RWPE2 (cell line): ENCODE measurements at regions not wholly inside any gene's neighbourhood (a gene's known extent, or its start where the extent isn't known, plus 50 kb on each side); places are given as distances from the start of the nearest gene placed in this dataset.

Experiments used
- ATAC-seq: fragments of 200-7000 bp; cut with Tn5 transposase; 3 replicates; pipeline ENCODE4 v1.9.1; 2021; ENCODE audit warnings: low read depth
- DNase-seq: peaks from one replicate; pipeline ENCODE4 v3.0.0-alpha.2; 2020; ENCODE audit warnings: low spot score
- H3K27ac ChIP-seq: fragments of 450-650 bp; 2 replicates; pipeline ENCODE4 v1.5.1; 2017; ENCODE audit warnings: mild to moderate bottlenecking; ENCODE audit not compliant: poor library complexity, severe bottlenecking
- H3K27me3 ChIP-seq: fragments of 250-450 bp; sonication (Bioruptor Pico); 2 replicates; pipeline ENCODE4 v1.5.1; 2021; ENCODE audit warnings: mild to moderate bottlenecking, moderate library complexity; ENCODE audit not compliant: insufficient read depth, poor library complexity, severe bottlenecking
- H3K36me3 ChIP-seq: fragments of 250-450 bp; sonication (Bioruptor Pico); 2 replicates; pipeline ENCODE4 v1.5.1; 2020; ENCODE audit warnings: low read depth, mild to moderate bottlenecking, moderate library complexity
- H3K4me1 ChIP-seq: fragments of 250-450 bp; sonication (Bioruptor Pico); 2 replicates; pipeline ENCODE4 v1.5.1; 2021; ENCODE audit warnings: mild to moderate bottlenecking, moderate library complexity; ENCODE audit not compliant: insufficient read depth, poor library complexity, severe bottlenecking
- H3K4me3 ChIP-seq: fragments of 250-450 bp; sonication (Bioruptor Pico); 2 replicates; pipeline ENCODE4 v1.5.1; 2021; ENCODE audit warnings: mild to moderate bottlenecking, moderate library complexity; ENCODE audit not compliant: severe bottlenecking
- H3K9me3 ChIP-seq: fragments of 250-450 bp; sonication (Bioruptor Pico); 2 replicates; pipeline ENCODE4 v1.5.1; 2021; ENCODE audit warnings: mild to moderate bottlenecking, moderate library complexity; ENCODE audit not compliant: severe bottlenecking
- CTCF ChIP-seq: fragments of 450-650 bp; IDR thresholded peaks from one replicate; pipeline ENCODE4 v1.5.1; 2017; ENCODE audit warnings: mild to moderate bottlenecking, moderate library complexity; ENCODE audit not compliant: poor library complexity, severe bottlenecking

GRCh38 chr9:96031916-96032534 is 156.5 kb downstream of the ERCC6L2 start:
- Histone ChIP-seq H3K4me3 (no peak overlapping the region), H3K4me1 (no peaks in the 10 kb centered on the region), H3K27me3 (no peaks in the 10 kb centered on the region), H3K36me3 (no peaks in the 10 kb centered on the region), H3K27ac (no peak overlapping the region), H3K9me3 (no peaks in the 10 kb centered on the region)
- no peak for TF ChIP-seq CTCF
- ATAC-seq (no peak), DNase-seq (no peak)

DNA sequence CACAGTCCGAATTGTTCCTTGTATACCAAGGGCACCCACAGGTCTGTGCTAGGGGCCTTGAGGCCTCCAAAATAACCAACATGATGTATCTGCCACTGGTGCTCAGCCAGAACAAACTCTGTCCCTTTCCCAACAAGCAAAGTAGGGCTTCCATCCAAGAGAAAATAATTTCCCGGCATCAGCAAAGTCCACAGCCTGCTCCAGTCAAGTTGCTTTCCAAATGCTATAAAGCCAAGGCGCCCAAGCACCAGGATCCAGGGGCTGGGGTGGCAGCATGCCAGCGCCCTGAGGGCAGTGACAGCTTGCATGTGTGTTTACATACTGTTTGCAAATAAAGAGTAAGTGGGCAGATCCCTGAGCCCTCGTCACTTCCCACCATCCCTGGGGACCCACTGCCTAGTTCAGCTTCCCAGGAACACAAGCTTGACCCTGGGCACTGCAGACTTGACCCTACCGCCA is 155.9 kb downstream of the ERCC6L2 start:
- DNase-seq, result no peak
- H3K27ac ChIP-seq, result no peak overlapping the region
- no peak for TF ChIP-seq CTCF

GRCh38 chr9:96029722-96030530 is 154.4 kb downstream of the ERCC6L2 start:
- H3K36me3 ChIP-seq, result no peaks in the 10 kb centered on the region
- no peaks in the 10 kb centered on the region for H3K4me1 ChIP-seq
- H3K4me3 ChIP-seq, result no peak overlapping the region
- no peaks in the 10 kb centered on the region for H3K9me3 ChIP-seq
- H3K27me3 ChIP-seq, result no peaks in the 10 kb centered on the region
- TF ChIP-seq CTCF, result no peak
- ATAC-seq (no peak), DNase-seq (no peak)
- no peak overlapping the region for H3K27ac ChIP-seq

More for the DNA sequence above, 155.9 kb downstream of the ERCC6L2 start:
- Histone ChIP-seq H3K9me3 (no peaks in the 10 kb centered on the region), H3K4me3 (no peak overlapping the region), H3K4me1 (no peaks in the 10 kb centered on the region), H3K36me3 (no peaks in the 10 kb centered on the region), H3K27me3 (no peaks in the 10 kb centered on the region)
- peak; percentile 51 for ATAC-seq

GRCh38 chr9:96027251-96028131 is 152.0 kb downstream of the ERCC6L2 start:
- Histone ChIP-seq H3K4me3 (no peak overlapping the region), H3K27ac (no peak overlapping the region), H3K27me3 (peaks cover 11% of the 10 kb centered on the region), H3K36me3 (no peaks in the 10 kb centered on the region), H3K4me1 (no peaks in the 10 kb centered on the region), H3K9me3 (no peaks in the 10 kb centered on the region)
- ATAC-seq, result no peak
- no peak for TF ChIP-seq CTCF
- DNase-seq, result no peak
